ENCODE measurements at regions not wholly inside any gene's neighbourhood (a gene's known extent, or its start where the extent isn't known, plus 50 kb on each side); places are given as distances from the start of the nearest gene placed in this dataset.

DNA sequence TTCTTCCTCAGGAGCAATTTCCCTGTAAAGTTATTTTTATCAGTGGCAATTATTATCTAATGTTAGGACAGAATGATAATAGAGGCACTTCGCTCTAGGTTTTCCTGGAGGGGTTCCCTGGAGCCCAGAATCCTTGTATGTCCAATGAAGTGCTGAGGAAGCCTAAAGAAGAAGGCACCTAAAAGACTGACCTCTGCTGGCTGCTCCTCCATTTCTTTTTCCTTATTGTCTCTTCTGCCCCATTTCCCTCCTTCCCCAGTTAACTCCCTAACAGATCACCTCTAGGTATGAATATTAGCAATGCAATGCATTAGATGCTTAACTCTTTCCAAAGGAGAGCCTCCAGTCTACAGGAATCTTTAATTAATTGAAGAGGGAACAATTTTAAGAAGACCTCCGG lies 985.4 kb downstream of the DIAPH3 start:
- no peak for DNase-seq

DNA sequence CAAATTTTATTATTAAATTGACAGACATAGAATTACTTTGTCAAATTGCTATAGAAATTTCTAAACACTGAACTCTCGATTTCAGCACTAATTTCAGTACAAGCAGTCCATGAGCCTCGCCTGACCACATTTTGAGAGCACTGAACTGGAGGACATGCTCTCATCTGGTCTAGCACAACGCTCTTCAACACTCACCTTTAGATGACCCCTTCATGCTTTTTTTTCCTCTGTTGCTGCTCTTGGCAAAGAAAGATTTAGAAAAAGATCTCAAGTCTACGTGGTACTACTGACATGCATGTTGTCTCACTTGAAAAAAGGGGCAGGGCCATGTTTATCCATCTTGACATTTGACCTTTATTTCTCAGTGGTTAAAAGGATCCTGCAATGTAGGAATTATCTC lies 981.5 kb downstream of the DIAPH3 start:
- no peak for DNase-seq

DNA sequence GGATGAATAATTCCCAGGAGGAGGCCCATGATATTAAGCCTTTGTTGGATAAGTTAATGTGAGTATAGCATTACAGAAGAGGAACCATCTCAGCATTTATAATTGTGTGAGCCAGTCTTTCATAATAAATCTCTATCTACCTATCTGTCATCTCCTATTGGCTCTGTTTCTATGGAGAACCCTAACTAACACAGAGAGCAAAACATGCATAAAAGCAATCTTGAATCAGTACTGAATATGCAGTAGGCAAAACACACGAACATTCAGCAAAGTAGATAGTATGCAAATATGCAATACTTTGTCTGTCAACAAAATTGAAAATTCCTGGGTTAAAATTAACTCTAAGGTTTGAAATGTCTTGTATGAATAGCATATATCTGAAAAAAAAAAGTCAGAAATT lies 966.3 kb downstream of the DIAPH3 start:
- DNase-seq, result no peak

DNA sequence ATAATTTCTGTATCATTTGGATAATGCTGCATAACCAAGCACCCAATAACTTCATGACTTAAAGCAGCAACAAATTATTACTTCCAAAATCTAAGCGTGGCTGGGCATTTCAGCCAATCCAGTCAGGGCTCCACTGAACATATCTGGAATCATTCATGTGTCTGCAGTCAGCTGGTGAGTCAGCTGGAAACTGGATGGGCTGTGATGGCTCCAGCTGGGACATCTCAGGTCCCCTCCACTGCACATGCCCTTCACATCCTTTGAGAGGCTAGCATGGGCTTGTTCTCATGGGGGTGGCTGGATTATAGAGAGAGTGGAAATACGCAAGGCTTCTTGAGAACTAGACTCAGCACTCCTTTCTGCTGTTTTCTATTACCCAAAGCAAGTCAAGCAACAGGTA lies 961.9 kb downstream of the DIAPH3 start:
- DNase-seq, result no peak

DNA sequence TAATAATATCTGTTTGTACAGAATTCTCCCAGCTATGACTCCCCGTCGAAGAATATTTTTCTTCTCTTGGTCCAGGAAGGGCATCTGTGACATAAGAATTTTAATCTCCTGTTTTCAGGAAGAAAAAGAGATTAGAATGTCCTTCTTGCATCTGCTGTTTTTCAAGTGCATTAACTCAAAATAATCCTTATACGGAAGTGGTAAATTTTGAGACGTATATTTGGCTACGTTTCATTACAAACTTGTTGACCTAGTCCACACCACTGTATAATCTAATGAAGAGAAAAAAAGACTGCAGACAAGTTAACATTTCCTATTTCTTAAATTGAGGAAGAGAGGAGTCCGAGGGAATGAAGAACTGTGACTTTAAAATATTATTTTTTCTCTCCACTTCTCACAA lies 959.9 kb downstream of the DIAPH3 start:
- no peak for DNase-seq

DNA sequence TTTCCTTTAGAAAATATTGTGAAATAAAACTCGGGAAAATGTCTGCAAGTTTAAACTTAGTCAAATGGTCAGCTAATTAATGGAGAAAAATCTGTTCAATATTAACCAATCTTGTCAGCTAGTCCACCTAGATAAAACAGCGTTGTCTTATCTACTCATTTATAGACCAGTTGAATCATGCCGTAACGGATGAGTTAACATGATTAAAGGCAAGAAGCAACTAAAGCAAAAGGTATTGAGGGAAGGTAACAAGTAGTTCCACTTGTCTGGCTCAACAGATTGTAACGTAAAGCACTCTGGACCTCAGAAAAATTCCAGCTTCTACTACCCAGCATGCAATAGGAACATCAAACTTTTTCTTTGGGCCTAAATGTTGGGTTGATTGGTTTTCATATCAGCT lies 958.2 kb downstream of the DIAPH3 start:
- no peak for DNase-seq

DNA sequence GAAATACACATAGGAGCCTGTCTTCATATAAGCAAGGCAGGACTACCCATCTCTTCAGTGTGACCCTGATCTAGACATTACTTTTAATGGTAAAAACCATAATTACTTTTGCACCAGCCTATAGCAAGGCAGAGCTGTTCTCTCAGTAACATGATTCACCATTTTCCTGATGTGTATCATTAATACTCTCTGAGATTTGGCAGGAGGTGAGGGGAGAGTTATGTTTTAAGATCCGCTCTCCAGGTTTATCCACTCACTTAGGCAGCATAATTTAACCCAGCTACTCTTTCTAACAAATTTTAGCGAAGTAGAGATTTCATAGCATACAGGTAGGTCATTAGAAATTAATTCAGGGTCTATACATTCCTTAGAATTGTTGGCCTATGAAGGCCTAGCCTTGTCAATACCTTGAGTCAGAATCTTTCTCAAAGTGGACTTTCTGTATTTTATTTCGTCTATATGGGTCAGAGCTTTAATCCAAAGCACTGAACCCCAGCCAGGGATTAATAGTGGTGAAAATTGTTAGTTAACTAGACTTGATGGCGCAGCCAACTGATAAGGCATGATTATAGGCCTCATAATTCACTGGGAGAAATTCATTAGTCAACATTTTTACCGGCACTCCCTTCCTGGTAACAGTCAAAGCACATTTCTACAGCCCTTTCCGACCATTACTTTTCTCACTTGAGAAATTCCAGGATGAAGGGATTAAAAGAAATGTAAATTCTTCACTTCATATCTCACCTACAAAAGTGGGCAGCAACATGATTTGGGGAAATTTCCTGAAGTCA lies 955.1 kb downstream of the DIAPH3 start:
- DNase-seq, result no peak

DNA sequence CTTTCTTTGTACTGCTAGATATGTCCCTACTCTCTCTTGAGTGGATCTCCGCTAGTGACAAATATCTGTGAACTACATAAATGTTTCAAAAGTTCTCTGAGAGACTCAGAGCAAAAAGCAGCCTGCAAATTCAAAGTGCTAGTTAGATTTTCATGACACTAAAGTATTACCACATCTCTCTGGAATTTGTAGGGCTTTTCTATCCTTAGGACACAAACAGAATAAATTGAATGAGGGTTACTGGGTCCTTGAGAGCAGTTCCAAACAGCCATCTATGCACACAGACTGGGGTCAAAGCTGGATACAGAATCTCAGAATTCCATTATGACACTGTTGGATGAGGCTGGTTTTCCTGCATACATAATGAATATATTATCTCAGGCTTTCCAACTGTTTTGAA lies 953.2 kb downstream of the DIAPH3 start:
- DNase-seq, result no peak

DNA sequence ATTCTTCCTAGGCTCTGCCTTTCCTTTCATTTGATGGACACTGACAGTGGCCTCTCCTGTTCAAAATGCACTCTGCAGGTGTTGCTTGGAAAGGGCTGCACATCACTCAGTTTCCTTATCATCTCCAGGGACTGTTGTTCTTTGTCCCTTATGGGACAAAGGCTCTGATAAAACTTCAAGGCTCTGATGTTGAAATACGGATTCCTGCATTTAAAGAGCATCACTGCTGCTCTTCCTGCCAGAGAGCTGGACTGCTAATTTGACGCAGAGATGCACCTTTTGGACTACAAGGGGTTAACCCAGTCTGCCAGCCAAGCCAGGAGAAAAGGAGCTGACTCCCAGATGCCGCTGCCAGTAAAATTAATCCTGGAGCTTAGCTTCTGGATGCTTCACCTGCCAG lies 952.1 kb downstream of the DIAPH3 start:
- DNase-seq, result no peak

DNA sequence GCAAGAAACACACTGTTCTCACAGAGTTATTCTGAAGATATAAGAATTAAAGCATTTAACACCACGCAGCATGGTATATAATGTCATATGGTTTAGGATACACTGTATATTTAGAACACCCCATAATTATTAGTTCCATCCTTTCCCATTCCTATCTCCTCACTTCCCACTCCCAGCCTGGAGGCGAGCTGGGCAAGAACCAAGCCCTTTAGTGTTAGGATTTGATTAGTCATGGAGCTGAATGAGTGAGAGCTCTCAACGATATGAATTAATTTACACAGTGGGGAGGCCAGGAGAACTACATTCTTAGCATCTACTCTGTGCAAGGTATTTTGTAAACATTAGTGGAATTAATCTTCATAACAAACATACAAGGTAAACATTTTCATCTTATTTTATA lies 934.3 kb downstream of the DIAPH3 start:
- DNase-seq, result no peak

DNA sequence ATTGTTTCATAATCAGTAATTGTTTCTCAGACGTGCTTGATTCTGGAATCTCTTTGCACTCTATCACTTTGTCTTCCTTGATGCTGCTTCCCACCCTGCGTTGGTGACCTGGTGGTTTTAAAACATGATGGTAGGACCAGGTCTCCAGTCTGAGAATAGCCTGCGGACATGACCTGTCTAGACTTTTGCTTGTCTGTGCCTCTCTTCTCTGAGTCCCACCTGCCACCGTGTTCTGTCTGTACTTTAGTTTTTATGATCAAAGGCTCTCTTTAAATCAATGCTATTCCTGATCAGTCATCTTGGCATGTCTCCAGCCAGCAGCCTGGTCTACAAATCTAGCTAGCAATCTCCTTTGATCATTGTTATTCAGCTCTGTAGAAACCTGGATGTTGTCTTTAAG lies 933.9 kb downstream of the DIAPH3 start:
- no peak for DNase-seq

DNA sequence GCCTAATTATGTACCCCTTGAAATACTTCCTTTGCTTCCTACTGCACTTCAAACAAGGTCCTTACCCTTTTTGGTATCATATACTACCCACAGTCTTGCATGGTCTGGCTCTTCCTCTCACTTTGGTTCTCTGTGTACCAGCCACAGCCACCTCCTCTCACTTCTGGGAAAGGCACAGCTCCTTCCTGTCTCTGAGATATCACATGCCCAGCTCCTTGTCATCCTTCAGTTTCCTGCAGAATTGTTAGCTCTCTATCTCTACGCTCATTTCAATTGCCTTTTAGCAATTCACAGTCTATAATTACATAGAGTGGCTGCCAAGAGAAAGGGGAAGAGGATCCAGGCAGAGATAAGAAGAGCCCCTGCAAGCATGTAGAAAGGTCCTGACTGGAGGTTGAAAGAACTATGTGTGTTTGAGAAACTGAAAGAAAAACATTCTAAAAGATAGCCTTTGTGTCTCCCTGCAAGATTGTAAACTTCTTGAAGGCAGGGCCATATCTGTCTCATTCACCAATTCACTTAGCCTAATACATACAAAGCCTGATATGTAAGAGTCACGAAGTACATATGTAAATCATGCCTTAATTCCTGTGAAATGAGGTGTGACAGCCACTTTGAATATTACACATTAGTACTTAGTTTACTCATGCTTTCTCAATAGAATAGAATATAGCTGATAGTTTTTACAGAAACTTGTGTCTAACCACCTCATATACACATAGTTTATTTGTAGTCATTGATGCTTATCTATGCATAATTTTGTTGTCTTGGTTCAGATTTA lies 933.1 kb downstream of the DIAPH3 start:
- no peak for DNase-seq

DNA sequence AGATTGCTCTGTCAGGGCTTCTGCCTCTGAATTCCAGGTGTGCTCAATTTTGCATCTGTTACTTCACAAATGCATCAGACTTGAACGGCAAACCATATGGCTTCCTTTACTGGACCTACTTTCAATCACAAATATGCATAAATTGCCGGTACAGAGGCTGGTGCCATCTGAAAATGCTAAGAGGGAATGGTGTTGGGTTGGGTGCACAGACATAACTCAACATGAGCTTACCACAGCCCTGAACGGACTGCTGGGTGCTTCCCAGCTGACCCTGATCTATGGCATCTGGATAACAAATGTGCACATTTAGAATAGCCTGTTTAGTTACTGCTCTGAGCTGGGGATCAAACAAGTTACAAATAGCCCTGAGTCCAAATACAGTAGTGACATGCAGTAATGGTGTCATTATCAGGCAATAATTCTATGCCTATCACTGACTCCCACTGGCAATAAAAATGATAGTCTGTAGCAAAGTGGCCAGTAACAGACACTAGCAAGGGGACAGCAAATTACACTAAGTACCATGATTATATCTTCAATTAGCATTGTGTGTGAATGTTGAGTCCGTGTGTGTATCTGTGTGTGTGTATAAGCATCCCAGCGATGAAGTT lies 927.3 kb downstream of the DIAPH3 start:
- no peak for DNase-seq

DNA sequence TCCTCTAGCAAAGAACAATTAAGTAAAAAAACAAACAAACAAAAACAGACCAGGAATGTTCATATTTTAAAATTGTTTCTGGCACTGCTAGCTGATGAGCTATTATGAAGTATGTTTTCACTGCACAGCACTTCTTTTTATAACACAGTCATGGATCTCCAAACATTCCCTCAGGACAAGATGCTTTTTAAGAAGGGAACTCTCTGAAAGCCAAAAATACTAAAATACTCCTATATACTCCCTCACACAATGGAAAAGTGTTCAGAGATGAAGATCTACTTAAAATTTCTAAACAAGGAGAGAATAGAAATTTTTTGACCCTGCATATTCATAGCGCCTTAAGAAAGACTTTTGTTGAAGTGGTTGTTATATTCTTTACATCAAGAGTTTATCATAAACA lies 926.8 kb downstream of the DIAPH3 start:
- DNase-seq, result no peak

DNA sequence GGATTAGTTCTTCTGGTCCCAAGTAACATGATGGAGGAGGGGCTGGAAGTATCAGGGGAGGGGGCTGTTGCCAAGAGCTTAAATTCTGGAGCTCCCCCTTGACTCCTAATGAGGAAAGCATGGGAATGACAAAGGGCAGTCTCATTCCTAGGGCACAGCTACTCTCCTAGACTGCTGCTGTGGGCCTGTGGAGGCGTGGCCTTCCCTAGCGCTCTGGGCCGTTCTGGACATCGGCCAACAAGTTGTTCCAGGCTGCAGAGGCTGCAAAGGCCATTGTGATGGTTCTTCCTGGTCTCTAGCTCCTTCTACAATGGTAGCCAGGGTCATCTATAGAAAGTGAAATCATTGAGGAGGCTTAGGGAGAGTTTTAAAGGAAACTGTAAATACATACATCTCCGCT lies 916.6 kb downstream of the DIAPH3 start:
- DNase-seq, result peak; percentile 32

DNA sequence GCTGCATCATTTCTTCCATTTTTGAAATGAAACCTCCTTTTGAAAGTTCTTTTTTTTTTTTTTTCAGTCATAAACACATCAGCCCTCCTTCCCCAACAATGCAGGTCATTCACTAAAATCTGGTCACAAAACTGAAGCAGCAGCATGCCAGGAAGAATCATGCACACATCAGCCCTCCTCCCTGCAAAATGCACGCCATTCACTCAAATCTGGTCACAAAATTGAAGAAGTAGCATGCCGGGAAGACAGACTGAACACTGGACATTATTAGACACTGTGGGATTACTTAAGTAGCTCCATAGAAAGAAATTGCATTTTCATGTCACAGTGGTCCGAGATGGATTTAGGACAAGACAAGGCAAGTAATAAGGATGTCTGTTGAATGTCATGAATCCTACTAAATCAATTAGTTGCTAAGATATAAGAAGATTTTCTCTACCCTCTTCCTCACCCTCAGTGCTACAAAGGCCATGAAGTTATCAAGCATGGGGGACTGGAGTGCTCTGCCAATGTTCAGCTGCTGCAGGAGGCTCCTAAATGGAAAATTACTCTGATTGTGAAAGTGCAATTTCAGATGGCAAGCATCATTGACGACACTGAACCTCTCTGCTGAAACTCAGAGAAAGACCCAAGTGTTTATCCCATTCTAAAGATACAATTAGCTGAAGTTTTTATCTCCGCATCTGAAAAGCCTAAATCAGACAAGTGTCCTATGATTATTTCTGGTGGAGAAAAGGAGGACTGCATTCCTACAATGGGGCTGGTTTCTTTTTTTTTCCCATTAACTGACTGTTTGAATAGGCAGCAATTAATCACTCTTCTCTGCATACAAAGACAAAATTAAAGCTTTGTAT lies 913.2 kb downstream of the DIAPH3 start:
- peak; percentile 39 for DNase-seq

DNA sequence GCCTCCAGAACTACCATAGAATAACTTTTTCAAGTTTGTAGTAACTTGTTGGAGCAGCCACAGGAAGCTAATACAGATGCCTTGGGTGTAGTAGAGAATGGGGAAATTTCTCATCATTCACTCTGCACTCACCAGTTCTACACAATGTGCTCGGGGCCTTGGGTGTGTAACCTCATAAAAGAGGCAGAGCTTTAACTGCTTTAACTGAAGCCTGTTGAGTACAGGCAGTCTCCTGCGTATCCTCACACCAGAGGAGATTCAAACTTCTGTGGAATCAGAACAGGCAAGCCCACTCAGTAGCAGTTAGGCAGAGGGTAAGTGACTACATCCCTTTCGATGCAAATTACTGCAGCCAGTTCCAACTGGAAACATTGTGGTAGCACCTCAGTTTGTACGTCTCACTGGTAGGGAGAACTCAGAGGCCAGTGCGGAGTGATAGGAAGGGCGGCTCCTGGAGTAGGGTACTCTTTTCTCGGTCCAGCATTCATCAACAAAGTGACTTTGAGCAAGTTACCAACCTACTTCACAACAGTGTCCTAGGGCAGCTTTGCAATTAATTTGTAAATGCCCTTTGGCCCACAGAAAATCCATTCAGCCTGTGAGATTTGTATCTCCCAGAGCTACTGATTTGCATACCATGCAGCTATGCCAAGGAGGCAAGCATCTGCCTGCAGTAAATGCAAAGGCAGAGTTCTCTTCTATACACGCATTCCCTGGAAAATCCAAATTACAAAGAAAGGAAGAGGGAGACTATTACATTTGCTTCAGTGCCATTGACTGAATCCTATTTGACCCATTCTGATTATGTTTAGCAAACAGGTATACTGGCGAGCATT lies 904.3 kb downstream of the DIAPH3 start:
- no peak for DNase-seq

DNA sequence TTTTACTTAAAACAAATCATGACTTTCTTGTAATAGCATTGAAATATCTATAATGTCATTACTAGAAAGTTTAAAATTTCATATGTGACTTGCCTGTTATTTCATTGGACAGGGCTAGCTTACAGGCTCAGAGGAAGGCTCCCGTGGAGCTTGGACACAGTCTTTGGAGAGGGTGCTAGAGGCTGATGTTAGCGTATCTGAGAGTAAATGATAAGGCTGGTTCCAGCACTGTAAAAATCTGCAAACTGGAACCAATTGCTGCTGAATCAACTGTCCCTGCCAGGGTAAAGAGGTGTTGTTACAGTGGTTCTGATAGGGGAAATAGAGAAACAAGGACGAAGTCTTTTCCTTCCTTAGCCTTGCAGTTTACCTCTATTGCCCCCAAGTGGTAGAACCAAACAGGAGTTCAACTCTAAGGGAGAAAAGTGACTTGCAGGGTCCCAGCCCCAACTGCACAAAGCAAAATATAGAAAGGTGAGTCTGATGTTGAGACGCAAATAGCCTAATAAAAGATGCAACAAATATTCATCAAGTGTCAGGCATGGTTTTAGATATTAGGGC lies 901.7 kb downstream of the DIAPH3 start:
- no peak for DNase-seq

DNA sequence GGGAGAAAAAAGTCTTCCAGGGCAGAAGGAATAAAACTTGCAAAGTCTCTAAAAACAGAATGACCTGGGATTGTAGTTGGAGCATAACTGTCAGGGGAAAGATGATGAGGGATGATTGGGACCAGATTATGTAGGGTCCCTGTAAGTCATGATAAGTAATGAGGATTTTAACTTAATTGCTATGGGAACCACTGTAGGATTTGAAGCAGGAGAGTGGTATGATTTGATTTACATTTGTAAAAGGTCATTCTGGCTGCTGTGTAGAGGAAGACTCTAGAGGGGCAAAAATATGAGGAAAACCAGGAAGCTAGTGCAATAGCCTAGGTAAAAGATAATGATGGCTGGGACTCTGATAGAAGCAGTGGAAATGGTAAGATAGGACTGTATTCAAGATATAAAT lies 900.2 kb downstream of the DIAPH3 start:
- no peak for DNase-seq

DNA sequence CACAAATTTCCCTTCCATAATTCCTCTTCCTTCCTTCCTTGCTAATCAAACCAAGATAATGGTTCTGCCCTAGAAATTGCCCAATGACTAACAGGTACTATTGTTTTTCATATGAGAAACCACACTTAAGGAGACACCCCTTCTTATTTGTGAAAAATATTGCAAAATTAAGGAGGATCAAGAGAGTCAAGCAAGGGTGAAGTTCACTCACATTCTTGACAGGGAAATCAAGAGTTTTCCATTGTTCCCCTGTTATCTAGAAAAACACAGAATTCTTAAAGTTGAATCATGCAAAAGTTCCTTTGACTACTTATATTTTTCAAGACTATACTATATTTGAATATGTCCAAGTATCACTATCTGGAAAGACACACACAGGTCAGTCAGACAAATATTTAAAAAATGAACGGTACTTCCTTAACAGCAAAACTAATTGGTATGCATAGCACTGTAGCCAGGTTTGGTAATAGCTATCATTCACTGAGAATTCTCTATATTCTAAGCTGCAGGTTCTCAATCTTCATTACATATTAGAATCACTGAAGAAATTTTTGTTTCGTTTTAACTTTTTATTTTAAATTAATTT lies 897.2 kb downstream of the DIAPH3 start:
- DNase-seq, result no peak

DNA sequence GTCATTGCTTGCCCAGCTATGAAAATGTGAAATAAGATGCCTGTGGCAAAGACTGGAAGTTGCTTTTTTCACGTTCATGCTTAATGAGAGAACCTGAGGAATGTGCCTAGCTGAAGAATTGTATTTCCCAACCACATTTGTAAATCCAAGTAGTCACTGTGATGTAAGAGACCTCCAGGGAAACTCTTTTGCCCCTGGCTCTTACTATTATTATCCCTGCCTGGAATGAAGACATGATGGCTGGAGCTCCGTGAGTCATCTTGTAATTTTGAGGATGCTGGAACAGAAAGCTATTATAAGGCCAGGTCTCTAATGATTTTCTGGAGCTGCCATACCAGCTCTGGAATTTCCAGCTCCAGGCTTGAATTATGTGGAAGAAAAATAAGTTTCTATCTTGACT lies 894.3 kb downstream of the DIAPH3 start:
- no peak for DNase-seq

DNA sequence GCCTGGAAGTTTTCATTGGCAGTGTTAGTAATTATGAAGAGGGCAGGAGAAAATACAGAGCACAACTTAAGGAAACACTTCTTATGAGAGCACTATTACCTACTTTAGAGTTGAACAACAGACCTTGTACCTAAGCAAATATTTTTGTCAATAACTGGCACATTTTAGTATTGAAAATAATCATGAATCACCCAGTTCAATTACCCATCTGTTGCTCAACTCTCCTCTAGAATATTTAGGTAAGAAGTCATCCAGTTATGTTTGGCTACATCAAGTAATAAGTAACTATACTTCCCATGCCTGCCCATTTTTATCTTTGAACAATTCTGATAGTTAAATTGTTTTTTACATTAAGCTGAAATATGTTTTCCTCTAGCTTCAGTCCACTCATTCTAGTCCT lies 893.4 kb downstream of the DIAPH3 start:
- no peak for DNase-seq
